Right lobe of liver (tissue), 4 donors: ENCODE measurements at regions not wholly inside any gene's neighbourhood (a gene's known extent, or its start where the extent isn't known, plus 50 kb on each side); places are given as distances from the start of the nearest gene placed in this dataset.

Experiments
- POLR2A ChIP-seq: fragments of 450-650 bp; IDR thresholded peaks from one replicate; pipeline ENCODE4 v1.6.1; 2017; ENCODE audit warnings: antibody characterized with exemption, mild to moderate bottlenecking
- TF ChIP-seq, protein P1 (sequence below), 4 donors: fragments of 200-600 bp in 3 of 4; fragments of 450-650 bp in 1 of 4; IDR thresholded peaks; one replicate each; pipeline versions ENCODE4 v1.5.1 to v1.8.0; 2016 to 2022; ENCODE audit warnings: antibody characterized with exemption in 4 of 4, mild to moderate bottlenecking in 2 of 4
- donor health status: DM: no; HTN: no; CAD: no.
- donor health status: DM: no; HTN: no; CAD: no.
- donor health status: DM: no; HTN: yes; CAD: no.

DNA sequence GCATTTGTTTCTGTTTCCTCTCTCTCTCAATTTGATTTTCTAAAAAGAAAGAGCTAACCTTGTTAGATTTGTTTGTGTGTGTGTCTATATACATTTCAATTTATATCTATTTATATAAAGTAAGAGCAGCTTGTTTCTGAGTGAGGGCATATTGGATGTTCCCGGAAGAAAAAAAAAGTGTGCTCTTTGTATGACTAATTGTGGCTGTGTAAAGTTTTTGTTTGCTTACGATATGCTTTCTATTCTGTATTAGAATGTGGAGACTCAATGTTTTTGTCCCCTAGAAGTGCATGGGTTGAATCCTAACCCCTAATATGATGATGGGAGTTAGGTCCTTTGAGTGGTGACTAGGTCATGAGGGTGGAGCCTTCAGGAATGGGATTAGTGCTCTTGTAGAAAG lies 66.6 kb upstream of the C1QTNF9B start:
- TF ChIP-seq, protein P1, sequence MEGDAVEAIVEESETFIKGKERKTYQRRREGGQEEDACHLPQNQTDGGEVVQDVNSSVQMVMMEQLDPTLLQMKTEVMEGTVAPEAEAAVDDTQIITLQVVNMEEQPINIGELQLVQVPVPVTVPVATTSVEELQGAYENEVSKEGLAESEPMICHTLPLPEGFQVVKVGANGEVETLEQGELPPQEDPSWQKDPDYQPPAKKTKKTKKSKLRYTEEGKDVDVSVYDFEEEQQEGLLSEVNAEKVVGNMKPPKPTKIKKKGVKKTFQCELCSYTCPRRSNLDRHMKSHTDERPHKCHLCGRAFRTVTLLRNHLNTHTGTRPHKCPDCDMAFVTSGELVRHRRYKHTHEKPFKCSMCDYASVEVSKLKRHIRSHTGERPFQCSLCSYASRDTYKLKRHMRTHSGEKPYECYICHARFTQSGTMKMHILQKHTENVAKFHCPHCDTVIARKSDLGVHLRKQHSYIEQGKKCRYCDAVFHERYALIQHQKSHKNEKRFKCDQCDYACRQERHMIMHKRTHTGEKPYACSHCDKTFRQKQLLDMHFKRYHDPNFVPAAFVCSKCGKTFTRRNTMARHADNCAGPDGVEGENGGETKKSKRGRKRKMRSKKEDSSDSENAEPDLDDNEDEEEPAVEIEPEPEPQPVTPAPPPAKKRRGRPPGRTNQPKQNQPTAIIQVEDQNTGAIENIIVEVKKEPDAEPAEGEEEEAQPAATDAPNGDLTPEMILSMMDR (IDR thresholded peaks at IDR 0.05) = no peak
- no peak for TF ChIP-seq POLR2A
